HEK293 (cell line): ENCODE measurements at regions not wholly inside any gene's neighbourhood (a gene's known extent, or its start where the extent isn't known, plus 50 kb on each side); places are given as distances from the start of the nearest gene placed in this dataset.

Experiments used
- CTCF ChIA-PET: fragments of 350-600 bp; formaldehyde crosslinking; extraction: SDS; loops from one replicate; lab custom pipeline; 2021; ENCODE audit warnings: antibody characterized with exemption; lab: Yijun Ruan, JAX
- POLR2A ChIA-PET: fragments of 300-600 bp; formaldehyde crosslinking; extraction: SDS; loops from one replicate; lab custom pipeline; 2020; ENCODE audit warnings: antibody characterized with exemption, inconsistent platforms; lab: Yijun Ruan, JAX
- H3K27ac ChIP-seq: fragments of 200-500 bp; sonication (Bioruptor generic); 2 replicates; pipeline ENCODE4 v1.5.1; 2014; ENCODE audit warnings: low read depth, low read length, control low read depth, inconsistent platforms; ENCODE audit errors: extremely low read depth
- H3K36me3 ChIP-seq, 2 experiments: fragments of 200-500 bp in 1 of 2; sonication (Bioruptor generic) in 1 of 2; 1 replicate in 1 of 2; 2 replicates in 1 of 2; pipeline ENCODE4 v1.5.1; 2014 to 2017; ENCODE audit warnings: inconsistent platforms in 2 of 2, low read length in 2 of 2; ENCODE audit not compliant: control insufficient read depth in 2 of 2, insufficient read depth in 1 of 2
- H3K4me1 ChIP-seq: fragments of 200-500 bp; sonication (Bioruptor generic); 2 replicates; pipeline ENCODE4 v1.5.1; 2014; ENCODE audit warnings: mild to moderate bottlenecking, low read length, inconsistent platforms; ENCODE audit not compliant: control insufficient read depth, insufficient read depth
- H3K4me3 ChIP-seq: 2 replicates; pipeline ENCODE4 v1.5.1; 2011; ENCODE audit warnings: low read depth, mild to moderate bottlenecking, control low read depth, low read length, moderate library complexity
- H3K9me3 ChIP-seq: fragments of 200-500 bp; sonication (Bioruptor generic); 2 replicates; pipeline ENCODE4 v1.5.1; 2014; ENCODE audit warnings: low read depth, low read length, inconsistent platforms; ENCODE audit not compliant: control insufficient read depth, insufficient read depth
- BCL11B ChIP-seq: fragments of 450-650 bp; formaldehyde crosslinking; IDR thresholded peaks from 2 replicates; pipeline ENCODE4 v1.5.1; 2016; ENCODE audit warnings: low read depth, missing biosample characterization, missing genetic modification characterization
- MEIS1 ChIP-seq: sonication (generic); formaldehyde crosslinking; IDR thresholded peaks from 2 replicates; pipeline ENCODE4 v1.8.1; 2022; ENCODE audit warnings: missing genetic modification reagents, mild to moderate bottlenecking, borderline replicate concordance
- SALL2 ChIP-seq: fragments of 450-650 bp; formaldehyde crosslinking; IDR thresholded peaks from 2 replicates; pipeline ENCODE4 v1.5.0; 2017; ENCODE audit warnings: missing biosample characterization, mild to moderate bottlenecking, missing genetic modification characterization, borderline replicate concordance
- SP2 ChIP-seq: fragments of 450-650 bp; formaldehyde crosslinking; IDR thresholded peaks from 2 replicates; pipeline ENCODE4 v1.5.1; 2016; ENCODE audit warnings: missing biosample characterization, missing genetic modification characterization
- SP3 ChIP-seq: fragments of 450-650 bp; formaldehyde crosslinking; IDR thresholded peaks from 2 replicates; pipeline ENCODE4 v1.5.1; 2016; ENCODE audit warnings: missing biosample characterization, missing genetic modification characterization
- ZBTB20 ChIP-seq: fragments of 450-650 bp; formaldehyde crosslinking; IDR thresholded peaks from 2 replicates; pipeline ENCODE4 v1.5.1; 2016; ENCODE audit warnings: missing biosample characterization, missing genetic modification characterization
- ZBTB48 ChIP-seq: fragments of 450-650 bp; formaldehyde crosslinking; IDR thresholded peaks from 2 replicates; pipeline ENCODE4 v1.5.1; 2016; ENCODE audit warnings: missing biosample characterization, missing genetic modification characterization
- ZBTB7A ChIP-seq: fragments of 450-650 bp; formaldehyde crosslinking; IDR thresholded peaks from 2 replicates; pipeline ENCODE4 v1.5.1; 2016; ENCODE audit warnings: low read depth, missing biosample characterization, missing genetic modification characterization
- ZBTB8A ChIP-seq: fragments of 450-650 bp; formaldehyde crosslinking; IDR thresholded peaks from 2 replicates; pipeline ENCODE4 v1.5.1; 2016; ENCODE audit warnings: missing biosample characterization, missing genetic modification characterization
- ZFHX2 ChIP-seq: fragments of 450-650 bp; formaldehyde crosslinking; conservative IDR thresholded peaks from 2 replicates; pipeline ENCODE4 v1.5.1; 2016; ENCODE audit warnings: missing biosample characterization, missing genetic modification characterization
- ZNF175 ChIP-seq: fragments of 450-650 bp; formaldehyde crosslinking; IDR thresholded peaks from 2 replicates; pipeline ENCODE4 v1.5.1; 2016; ENCODE audit warnings: missing biosample characterization, missing genetic modification characterization
- ZNF221 ChIP-seq: fragments of 450-650 bp; formaldehyde crosslinking; IDR thresholded peaks from 2 replicates; pipeline ENCODE4 v1.5.1; 2017; ENCODE audit warnings: missing biosample characterization, missing genetic modification characterization, borderline replicate concordance
- ZNF48 ChIP-seq: fragments of 450-650 bp; formaldehyde crosslinking; IDR thresholded peaks from 2 replicates; pipeline ENCODE4 v1.5.1; 2016; ENCODE audit warnings: missing biosample characterization, missing genetic modification characterization
- ZNF529 ChIP-seq: fragments of 450-650 bp; formaldehyde crosslinking; IDR thresholded peaks from 2 replicates; pipeline ENCODE4 v1.5.1; 2017; ENCODE audit warnings: missing genetic modification characterization, missing biosample characterization; ENCODE audit not compliant: insufficient replicate concordance
- ZNF555 ChIP-seq: fragments of 450-650 bp; formaldehyde crosslinking; conservative IDR thresholded peaks from 2 replicates; pipeline ENCODE4 v1.5.1; 2017; ENCODE audit warnings: missing biosample characterization, mild to moderate bottlenecking, missing genetic modification characterization, inconsistent platforms
- ZNF560 ChIP-seq: fragments of 450-650 bp; formaldehyde crosslinking; IDR thresholded peaks from 2 replicates; pipeline ENCODE4 v1.5.1; 2017; ENCODE audit warnings: missing biosample characterization, missing genetic modification characterization, borderline replicate concordance
- ZNF561 ChIP-seq: fragments of 450-650 bp; IDR thresholded peaks from 2 replicates; pipeline ENCODE4 v1.5.1; 2018; ENCODE audit warnings: missing biosample characterization, missing genetic modification characterization, borderline replicate concordance
- ZNF621 ChIP-seq: fragments of 450-650 bp; formaldehyde crosslinking; IDR thresholded peaks from 2 replicates; pipeline ENCODE4 v1.5.1; 2017; ENCODE audit warnings: missing biosample characterization, missing genetic modification characterization
- ZNF677 ChIP-seq: fragments of 450-650 bp; IDR thresholded peaks from 2 replicates; pipeline ENCODE4 v1.5.0; 2018; ENCODE audit warnings: missing biosample characterization, mild to moderate bottlenecking, missing genetic modification characterization, moderate library complexity
- ZNF707 ChIP-seq: fragments of 450-650 bp; formaldehyde crosslinking; IDR thresholded peaks from 2 replicates; pipeline ENCODE4 v1.5.1; 2016; ENCODE audit warnings: missing biosample characterization, missing genetic modification characterization
- ZNF791 ChIP-seq: fragments of 450-650 bp; formaldehyde crosslinking; IDR thresholded peaks from 2 replicates; pipeline ENCODE4 v1.5.1; 2016; ENCODE audit warnings: missing biosample characterization, missing genetic modification characterization
- ZSCAN16 ChIP-seq: fragments of 450-650 bp; formaldehyde crosslinking; IDR thresholded peaks from 2 replicates; pipeline ENCODE4 v1.5.1; 2016; ENCODE audit warnings: missing biosample characterization, missing genetic modification characterization
- TF ChIP-seq, protein P1 (sequence below): fragments of 450-650 bp; formaldehyde crosslinking; IDR thresholded peaks from 2 replicates; pipeline ENCODE4 v1.5.1; 2016; ENCODE audit warnings: missing biosample characterization, missing genetic modification characterization
- TF ChIP-seq, protein P2 (sequence below): IDR thresholded peaks from 2 replicates; pipeline ENCODE4 v1.6.1; 2011; ENCODE audit warnings: mild to moderate bottlenecking, low read depth, low read length, borderline replicate concordance
- TF ChIP-seq, protein P3 (sequence below): fragments of 450-650 bp; formaldehyde crosslinking; IDR thresholded peaks from 2 replicates; pipeline ENCODE4 v1.5.1; 2016; ENCODE audit warnings: missing biosample characterization, missing genetic modification characterization
- TF ChIP-seq, protein P4 (sequence below): fragments of 450-650 bp; formaldehyde crosslinking; IDR thresholded peaks from 2 replicates; pipeline ENCODE4 v1.5.1; 2017; ENCODE audit warnings: missing biosample characterization, mild to moderate bottlenecking, missing genetic modification characterization, moderate library complexity
- TF ChIP-seq, protein P5 (sequence below): fragments of 450-650 bp; formaldehyde crosslinking; IDR thresholded peaks from 2 replicates; pipeline ENCODE4 v1.5.1; 2016; ENCODE audit warnings: missing biosample characterization, missing genetic modification characterization
- TF ChIP-seq, protein P6 (sequence below): fragments of 450-650 bp; formaldehyde crosslinking; IDR thresholded peaks from 2 replicates; pipeline ENCODE4 v1.5.1; 2016; ENCODE audit warnings: missing biosample characterization, missing genetic modification characterization

DNA sequence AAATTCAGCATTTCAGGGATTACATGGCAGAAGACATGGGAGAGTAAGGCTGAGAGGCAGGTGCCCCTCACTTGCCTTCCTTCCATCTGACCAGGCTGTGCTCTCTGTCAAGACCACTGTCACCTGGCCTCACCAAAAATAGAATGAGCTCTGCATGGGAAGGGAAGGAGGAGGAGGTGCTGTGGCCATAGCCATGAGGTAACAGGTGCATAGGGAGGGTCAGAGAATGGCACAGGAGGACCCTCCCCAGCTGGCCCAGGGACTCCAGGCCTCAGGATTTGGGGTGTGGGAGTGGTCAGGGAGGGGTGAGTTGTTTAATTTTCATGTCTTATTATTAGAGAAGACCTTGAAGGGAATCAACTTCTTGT, 192.3 kb downstream of the FCRL5 start:
- Histone ChIP-seq H3K4me1 (no peaks in the 10 kb centered on the region), H3K9me3 (no peaks in the 10 kb centered on the region), H3K4me3 (no peak overlapping the region), H3K27ac (no peak overlapping the region), H3K36me3 (no peaks in the 10 kb centered on the region)
- ChIA-PET CTCF (interaction anchor here (0.6 to 3.1 kb wide), 3 partner anchors 10 to 203 kb away, joined by 3 to 19 read pairs (median 4); no protein-coding TSS in a partner anchor), POLR2A (no interaction called here)
- TF ChIP-seq ZBTB7A (tag by site-specific recombination) (no peak), BCL11B (tag by site-specific recombination) (no peak), ZNF791 (tag by site-specific recombination) (no peak), MEIS1 (no peak), ZFHX2 (tag by site-specific recombination) (no peak), SALL2 (no peak), ZNF560 (tag by site-specific recombination) (no peak), ZNF221 (tag by site-specific recombination) (no peak), ZBTB48 (no peak), ZNF707 (tag by site-specific recombination) (no peak), ZNF555 (tag by site-specific recombination) (no peak), ZNF48 (tag by site-specific recombination) (no peak), ZNF561 (tag by site-specific recombination) (no peak), ZNF529 (tag by site-specific recombination) (no peak)
- TF ChIP-seq, protein P1, sequence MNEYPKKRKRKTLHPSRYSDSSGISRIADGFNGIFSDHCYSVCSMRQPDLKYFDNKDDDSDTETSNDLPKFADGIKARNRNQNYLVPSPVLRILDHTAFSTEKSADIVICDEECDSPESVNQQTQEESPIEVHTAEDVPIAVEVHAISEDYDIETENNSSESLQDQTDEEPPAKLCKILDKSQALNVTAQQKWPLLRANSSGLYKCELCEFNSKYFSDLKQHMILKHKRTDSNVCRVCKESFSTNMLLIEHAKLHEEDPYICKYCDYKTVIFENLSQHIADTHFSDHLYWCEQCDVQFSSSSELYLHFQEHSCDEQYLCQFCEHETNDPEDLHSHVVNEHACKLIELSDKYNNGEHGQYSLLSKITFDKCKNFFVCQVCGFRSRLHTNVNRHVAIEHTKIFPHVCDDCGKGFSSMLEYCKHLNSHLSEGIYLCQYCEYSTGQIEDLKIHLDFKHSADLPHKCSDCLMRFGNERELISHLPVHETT (tag by site-specific recombination) = no peak
- TF ChIP-seq, protein P2, sequence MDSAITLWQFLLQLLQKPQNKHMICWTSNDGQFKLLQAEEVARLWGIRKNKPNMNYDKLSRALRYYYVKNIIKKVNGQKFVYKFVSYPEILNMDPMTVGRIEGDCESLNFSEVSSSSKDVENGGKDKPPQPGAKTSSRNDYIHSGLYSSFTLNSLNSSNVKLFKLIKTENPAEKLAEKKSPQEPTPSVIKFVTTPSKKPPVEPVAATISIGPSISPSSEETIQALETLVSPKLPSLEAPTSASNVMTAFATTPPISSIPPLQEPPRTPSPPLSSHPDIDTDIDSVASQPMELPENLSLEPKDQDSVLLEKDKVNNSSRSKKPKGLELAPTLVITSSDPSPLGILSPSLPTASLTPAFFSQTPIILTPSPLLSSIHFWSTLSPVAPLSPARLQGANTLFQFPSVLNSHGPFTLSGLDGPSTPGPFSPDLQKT = no peak
- TF ChIP-seq, protein P3, sequence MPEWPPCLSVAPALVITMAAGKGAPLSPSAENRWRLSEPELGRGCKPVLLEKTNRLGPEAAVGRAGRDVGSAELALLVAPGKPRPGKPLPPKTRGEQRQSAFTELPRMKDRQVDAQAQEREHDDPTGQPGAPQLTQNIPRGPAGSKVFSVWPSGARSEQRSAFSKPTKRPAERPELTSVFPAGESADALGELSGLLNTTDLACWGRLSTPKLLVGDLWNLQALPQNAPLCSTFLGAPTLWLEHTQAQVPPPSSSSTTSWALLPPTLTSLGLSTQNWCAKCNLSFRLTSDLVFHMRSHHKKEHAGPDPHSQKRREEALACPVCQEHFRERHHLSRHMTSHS = no peak
- TF ChIP-seq, protein P4, sequence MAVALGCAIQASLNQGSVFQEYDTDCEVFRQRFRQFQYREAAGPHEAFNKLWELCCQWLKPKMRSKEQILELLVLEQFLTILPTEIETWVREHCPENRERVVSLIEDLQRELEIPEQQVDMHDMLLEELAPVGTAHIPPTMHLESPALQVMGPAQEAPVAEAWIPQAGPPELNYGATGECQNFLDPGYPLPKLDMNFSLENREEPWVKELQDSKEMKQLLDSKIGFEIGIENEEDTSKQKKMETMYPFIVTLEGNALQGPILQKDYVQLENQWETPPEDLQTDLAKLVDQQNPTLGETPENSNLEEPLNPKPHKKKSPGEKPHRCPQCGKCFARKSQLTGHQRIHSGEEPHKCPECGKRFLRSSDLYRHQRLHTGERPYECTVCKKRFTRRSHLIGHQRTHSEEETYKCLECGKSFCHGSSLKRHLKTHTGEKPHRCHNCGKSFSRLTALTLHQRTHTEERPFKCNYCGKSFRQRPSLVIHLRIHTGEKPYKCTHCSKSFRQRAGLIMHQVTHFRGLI = no peak

DNA sequence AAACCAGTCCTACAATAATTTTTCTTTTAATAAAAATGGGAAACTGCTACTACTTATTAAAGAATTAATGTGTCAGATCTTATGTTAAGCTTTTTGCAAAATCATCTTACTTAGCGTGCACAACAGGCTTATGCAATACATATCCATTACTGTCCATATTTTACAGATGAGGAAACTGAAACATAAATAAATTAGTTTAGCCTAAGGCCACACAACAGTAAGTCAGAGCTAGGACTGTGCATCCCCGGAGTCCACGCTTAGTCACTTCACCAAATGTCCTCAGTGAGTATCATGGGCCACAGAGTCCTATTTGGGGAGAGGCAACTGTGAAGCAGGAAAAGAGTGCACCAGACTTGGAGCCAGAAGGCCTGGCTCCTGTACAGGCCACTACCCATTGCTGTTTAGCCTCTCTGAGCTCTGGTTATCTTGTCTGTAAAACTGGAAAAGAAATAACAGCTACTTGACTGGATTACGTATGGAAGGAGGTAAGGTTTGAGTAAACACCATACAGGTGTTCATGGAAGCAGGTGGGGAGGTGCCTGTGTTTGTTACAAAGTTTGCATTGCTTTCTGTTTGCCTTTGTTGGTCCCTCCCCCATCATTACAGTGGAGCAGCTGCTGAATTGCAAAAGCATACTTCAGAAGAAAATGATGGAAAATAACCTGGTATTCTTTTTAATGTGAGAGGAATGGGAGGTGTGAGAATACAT, 192.8 kb downstream of the FCRL5 start:
- TF ChIP-seq ZNF175 (tag by site-specific recombination) (no peak), ZBTB8A (tag by site-specific recombination) (no peak), ZNF621 (tag by site-specific recombination) (no peak), SP2 (tag by site-specific recombination) (no peak), ZSCAN16 (tag by site-specific recombination) (no peak), ZBTB20 (no peak), SP3 (no peak), ZNF677 (tag by site-specific recombination) (no peak)
- TF ChIP-seq, protein P5, sequence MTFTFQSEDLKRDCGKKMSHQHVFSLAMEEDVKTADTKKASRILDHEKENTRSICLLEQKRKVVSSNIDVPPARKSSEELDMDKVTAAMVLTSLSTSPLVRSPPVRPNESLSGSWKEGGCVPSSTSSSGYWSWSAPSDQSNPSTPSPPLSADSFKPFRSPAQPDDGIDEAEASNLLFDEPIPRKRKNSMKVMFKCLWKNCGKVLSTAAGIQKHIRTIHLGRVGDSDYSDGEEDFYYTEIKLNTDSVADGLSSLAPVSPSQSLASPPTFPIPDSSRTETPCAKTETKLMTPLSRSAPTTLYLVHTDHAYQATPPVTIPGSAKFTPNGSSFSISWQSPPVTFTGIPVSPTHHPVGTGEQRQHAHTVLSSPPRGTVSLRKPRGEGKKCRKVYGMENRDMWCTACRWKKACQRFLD (tag by site-specific recombination) = no peak
- TF ChIP-seq, protein P6, sequence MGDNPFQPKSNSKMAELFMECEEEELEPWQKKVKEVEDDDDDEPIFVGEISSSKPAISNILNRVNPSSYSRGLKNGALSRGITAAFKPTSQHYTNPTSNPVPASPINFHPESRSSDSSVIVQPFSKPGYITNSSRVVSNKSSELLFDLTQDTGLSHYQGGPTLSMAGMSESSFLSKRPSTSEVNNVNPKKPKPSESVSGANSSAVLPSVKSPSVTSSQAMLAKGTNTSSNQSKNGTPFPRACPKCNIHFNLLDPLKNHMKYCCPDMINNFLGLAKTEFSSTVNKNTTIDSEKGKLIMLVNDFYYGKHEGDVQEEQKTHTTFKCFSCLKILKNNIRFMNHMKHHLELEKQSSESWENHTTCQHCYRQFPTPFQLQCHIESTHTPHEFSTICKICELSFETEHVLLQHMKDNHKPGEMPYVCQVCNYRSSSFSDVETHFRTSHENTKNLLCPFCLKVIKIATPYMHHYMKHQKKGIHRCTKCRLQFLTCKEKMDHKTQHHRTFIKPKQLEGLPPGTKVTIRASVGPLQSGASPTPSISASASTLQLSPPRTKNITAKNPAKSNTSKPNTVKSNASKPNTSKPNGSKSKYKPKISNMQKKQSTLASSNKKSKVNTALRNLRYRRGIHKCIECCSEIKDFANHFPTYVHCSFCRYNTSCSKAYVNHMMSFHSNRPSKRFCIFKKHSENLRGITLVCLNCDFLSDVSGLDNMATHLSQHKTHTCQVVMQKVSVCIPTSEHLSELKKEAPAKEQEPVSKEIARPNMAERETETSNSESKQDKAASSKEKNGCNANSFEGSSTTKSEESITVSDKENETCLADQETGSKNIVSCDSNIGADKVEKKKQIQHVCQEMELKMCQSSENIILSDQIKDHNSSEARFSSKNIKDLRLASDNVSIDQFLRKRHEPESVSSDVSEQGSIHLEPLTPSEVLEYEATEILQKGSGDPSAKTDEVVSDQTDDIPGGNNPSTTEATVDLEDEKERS (tag by site-specific recombination) = no peak
- Histone ChIP-seq H3K27ac (no peak overlapping the region), H3K9me3 (no peaks in the 10 kb centered on the region), H3K36me3 (no peaks in the 10 kb centered on the region), H3K4me1 (no peaks in the 10 kb centered on the region), H3K4me3 (no peak overlapping the region)
- POLR2A ChIA-PET = no interaction called here
- CTCF ChIA-PET = interaction anchor here (0.6 to 3.1 kb wide), 3 partner anchors 11 to 202 kb away, joined by 3 to 19 read pairs (median 4); no protein-coding TSS in a partner anchor
